IMR-90 (cell line): ENCODE measurements at regions not wholly inside any gene's neighbourhood (a gene's known extent, or its start where the extent isn't known, plus 50 kb on each side); places are given as distances from the start of the nearest gene placed in this dataset.

Experiments used
- BHLHE40 ChIP-seq: fragments of 150-350 bp; IDR thresholded peaks from 2 replicates; pipeline ENCODE4 v1.6.1; 2016; ENCODE audit warnings: mild to moderate bottlenecking, low read depth, low read length
- CEBPB ChIP-seq: IDR thresholded peaks from 2 replicates; pipeline ENCODE4 v1.6.1; 2012; ENCODE audit warnings: low read depth, low read length, improper control_type of control experiment
- FOS ChIP-seq: fragments of 150-350 bp; IDR thresholded peaks from 2 replicates; pipeline ENCODE4 v1.6.1; 2016; ENCODE audit warnings: low read depth, low read length
- MAFK ChIP-seq: IDR thresholded peaks from 2 replicates; pipeline ENCODE4 v1.6.1; 2012; ENCODE audit warnings: low read depth, low read length, improper control_type of control experiment
- MAZ ChIP-seq: IDR thresholded peaks from 2 replicates; pipeline ENCODE4 v1.6.1; 2012; ENCODE audit warnings: low read depth, mild to moderate bottlenecking, low read length, improper control_type of control experiment, moderate library complexity, borderline replicate concordance
- MXI1 ChIP-seq: IDR thresholded peaks from 2 replicates; pipeline ENCODE4 v1.6.1; 2012; ENCODE audit warnings: low read depth, mild to moderate bottlenecking, low read length, moderate library complexity, borderline replicate concordance
- POLR2A ChIP-seq: IDR thresholded peaks from 2 replicates; pipeline ENCODE4 v1.6.1; 2012; ENCODE audit warnings: mild to moderate bottlenecking, low read depth, low read length
- RAD21 ChIP-seq: IDR thresholded peaks from 2 replicates; pipeline ENCODE4 v1.6.1; 2012; ENCODE audit warnings: low read length, improper control_type of control experiment
- RCOR1 ChIP-seq: IDR thresholded peaks from 2 replicates; pipeline ENCODE4 v1.6.1; 2012; ENCODE audit warnings: mild to moderate bottlenecking, low read length, improper control_type of control experiment; ENCODE audit not compliant: insufficient replicate concordance
- RFX5 ChIP-seq: IDR thresholded peaks from 2 replicates; pipeline ENCODE4 v1.8.0; 2012; ENCODE audit warnings: low read depth, mild to moderate bottlenecking, low read length, moderate library complexity
- SMC3 ChIP-seq: fragments of 150-350 bp; IDR thresholded peaks from 2 replicates; pipeline ENCODE4 v1.6.1; 2016; ENCODE audit warnings: low read depth, mild to moderate bottlenecking, antibody characterized with exemption, low read length, moderate library complexity
- TF ChIP-seq, protein P1 (sequence below): conservative IDR thresholded peaks from 2 replicates; pipeline ENCODE4 v1.5.1; 2012; ENCODE audit warnings: mild to moderate bottlenecking, low read depth, low read length, improper control_type of control experiment
- TF ChIP-seq, protein P2 (sequence below): fragments of 150-350 bp; IDR thresholded peaks from 2 replicates; pipeline ENCODE4 v1.6.1; 2017; ENCODE audit warnings: mild to moderate bottlenecking, antibody characterized with exemption, low read length, low read depth
- TF ChIP-seq, protein P3 (sequence below): fragments of 150-350 bp; IDR thresholded peaks from 2 replicates; pipeline ENCODE4 v1.6.1; 2016; ENCODE audit warnings: low read depth, mild to moderate bottlenecking, low read length, moderate library complexity, borderline replicate concordance

DNA sequence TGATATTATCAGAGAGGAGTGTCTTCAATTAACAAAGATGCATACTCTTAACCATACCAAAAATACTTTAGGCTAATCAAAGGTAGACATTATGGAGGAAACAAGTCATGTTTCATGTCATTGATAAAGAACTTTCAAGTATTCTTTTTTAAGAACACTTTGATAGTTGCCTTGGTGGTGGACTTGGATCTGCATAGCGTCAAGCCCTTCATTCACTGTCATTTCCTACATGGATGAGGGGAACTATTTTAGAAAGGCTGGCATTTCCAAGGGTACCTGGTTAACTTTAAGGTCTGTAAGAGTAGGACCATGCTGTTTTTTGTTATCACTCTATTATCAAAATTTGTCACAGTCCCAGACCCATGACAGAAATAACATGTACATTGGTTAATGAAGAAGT is 622.5 kb downstream of the PKHD1 start:
- TF ChIP-seq, protein P1, sequence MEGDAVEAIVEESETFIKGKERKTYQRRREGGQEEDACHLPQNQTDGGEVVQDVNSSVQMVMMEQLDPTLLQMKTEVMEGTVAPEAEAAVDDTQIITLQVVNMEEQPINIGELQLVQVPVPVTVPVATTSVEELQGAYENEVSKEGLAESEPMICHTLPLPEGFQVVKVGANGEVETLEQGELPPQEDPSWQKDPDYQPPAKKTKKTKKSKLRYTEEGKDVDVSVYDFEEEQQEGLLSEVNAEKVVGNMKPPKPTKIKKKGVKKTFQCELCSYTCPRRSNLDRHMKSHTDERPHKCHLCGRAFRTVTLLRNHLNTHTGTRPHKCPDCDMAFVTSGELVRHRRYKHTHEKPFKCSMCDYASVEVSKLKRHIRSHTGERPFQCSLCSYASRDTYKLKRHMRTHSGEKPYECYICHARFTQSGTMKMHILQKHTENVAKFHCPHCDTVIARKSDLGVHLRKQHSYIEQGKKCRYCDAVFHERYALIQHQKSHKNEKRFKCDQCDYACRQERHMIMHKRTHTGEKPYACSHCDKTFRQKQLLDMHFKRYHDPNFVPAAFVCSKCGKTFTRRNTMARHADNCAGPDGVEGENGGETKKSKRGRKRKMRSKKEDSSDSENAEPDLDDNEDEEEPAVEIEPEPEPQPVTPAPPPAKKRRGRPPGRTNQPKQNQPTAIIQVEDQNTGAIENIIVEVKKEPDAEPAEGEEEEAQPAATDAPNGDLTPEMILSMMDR, result no peak
- no peak for TF ChIP-seq FOS
- no peak for TF ChIP-seq POLR2A
- no peak for TF ChIP-seq RAD21
- no peak for TF ChIP-seq SMC3
- TF ChIP-seq MAFK, result no peak
- TF ChIP-seq BHLHE40, result no peak
- TF ChIP-seq CEBPB, result no peak
- TF ChIP-seq, protein P2, sequence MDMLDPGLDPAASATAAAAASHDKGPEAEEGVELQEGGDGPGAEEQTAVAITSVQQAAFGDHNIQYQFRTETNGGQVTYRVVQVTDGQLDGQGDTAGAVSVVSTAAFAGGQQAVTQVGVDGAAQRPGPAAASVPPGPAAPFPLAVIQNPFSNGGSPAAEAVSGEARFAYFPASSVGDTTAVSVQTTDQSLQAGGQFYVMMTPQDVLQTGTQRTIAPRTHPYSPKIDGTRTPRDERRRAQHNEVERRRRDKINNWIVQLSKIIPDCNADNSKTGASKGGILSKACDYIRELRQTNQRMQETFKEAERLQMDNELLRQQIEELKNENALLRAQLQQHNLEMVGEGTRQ, result no peak
- TF ChIP-seq, protein P3, sequence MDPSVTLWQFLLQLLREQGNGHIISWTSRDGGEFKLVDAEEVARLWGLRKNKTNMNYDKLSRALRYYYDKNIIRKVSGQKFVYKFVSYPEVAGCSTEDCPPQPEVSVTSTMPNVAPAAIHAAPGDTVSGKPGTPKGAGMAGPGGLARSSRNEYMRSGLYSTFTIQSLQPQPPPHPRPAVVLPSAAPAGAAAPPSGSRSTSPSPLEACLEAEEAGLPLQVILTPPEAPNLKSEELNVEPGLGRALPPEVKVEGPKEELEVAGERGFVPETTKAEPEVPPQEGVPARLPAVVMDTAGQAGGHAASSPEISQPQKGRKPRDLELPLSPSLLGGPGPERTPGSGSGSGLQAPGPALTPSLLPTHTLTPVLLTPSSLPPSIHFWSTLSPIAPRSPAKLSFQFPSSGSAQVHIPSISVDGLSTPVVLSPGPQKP, result no peak
- TF ChIP-seq MXI1, result no peak
- TF ChIP-seq RCOR1, result no peak
- no peak for TF ChIP-seq RFX5
- no peak for TF ChIP-seq MAZ
